Left kidney (tissue), 1 donor: ENCODE measurements at regions not wholly inside any gene's neighbourhood (a gene's known extent, or its start where the extent isn't known, plus 50 kb on each side); places are given as distances from the start of the nearest gene placed in this dataset.
"Not testable (repeated sequence)": the region's sequence is repeated elsewhere in the genome, so short reads cannot be mapped to it uniquely, and the experiment has no call there.

Experiments used
- DNase-seq: peaks from one replicate; pipeline ENCODE4 v3.0.0-alpha.2; 2013

GRCh38 chr5:40221796-40222195 lies 457.9 kb upstream of the PTGER4 start:
- no peak for DNase-seq

GRCh38 chr5:40221255-40221654 lies 458.5 kb upstream of the PTGER4 start:
- DNase-seq, result no peak

- no peak for DNase-seq
Measured at GRCh38 chr5:40220260-40220659, 459.5 kb upstream of the PTGER4 start.

GRCh38 chr5:40217553-40217952 lies 462.2 kb upstream of the PTGER4 start:
- no peak for DNase-seq

GRCh38 chr5:40210694-40211093 lies 469.0 kb upstream of the PTGER4 start:
- no peak for DNase-seq

GRCh38 chr5:40206030-40206429 lies 473.7 kb upstream of the PTGER4 start:
- DNase-seq, result no peak

GRCh38 chr5:40204144-40204543 lies 475.6 kb upstream of the PTGER4 start:
- DNase-seq, result no peak

- no peak for DNase-seq
Measured at GRCh38 chr5:40202814-40203440, 476.8 kb upstream of the PTGER4 start.

GRCh38 chr5:40198736-40199135 lies 481.0 kb upstream of the PTGER4 start:
- no peak for DNase-seq

GRCh38 chr5:40195574-40195973 lies 484.1 kb upstream of the PTGER4 start:
- DNase-seq, result not testable (repeated sequence)

- no peak for DNase-seq
Measured at GRCh38 chr5:40191150-40191549, 488.6 kb upstream of the PTGER4 start.

GRCh38 chr5:40172721-40173120 lies 507.0 kb upstream of the PTGER4 start:
- no peak for DNase-seq

- DNase-seq, result no peak
Measured at GRCh38 chr5:40171971-40172370, 507.7 kb upstream of the PTGER4 start.

GRCh38 chr5:40167283-40167682 lies 512.4 kb upstream of the PTGER4 start:
- DNase-seq, result no peak

- DNase-seq, result no peak
Measured at GRCh38 chr5:40166802-40167201, 512.9 kb upstream of the PTGER4 start.

- no peak for DNase-seq
Measured at GRCh38 chr5:40165789-40166728, 513.7 kb upstream of the PTGER4 start.

GRCh38 chr5:40165106-40165788 lies 514.5 kb upstream of the PTGER4 start:
- no peak for DNase-seq

GRCh38 chr5:40160435-40160834 lies 519.3 kb upstream of the PTGER4 start:
- no peak for DNase-seq

GRCh38 chr5:40154194-40154593 lies 525.5 kb upstream of the PTGER4 start:
- DNase-seq, result no peak

- no peak for DNase-seq
Measured at GRCh38 chr5:40150896-40151295, 528.8 kb upstream of the PTGER4 start.

- DNase-seq, result no peak
Measured at GRCh38 chr5:40141896-40142295, 537.8 kb upstream of the PTGER4 start.

GRCh38 chr5:40141418-40141817 lies 538.3 kb upstream of the PTGER4 start:
- DNase-seq, result no peak

GRCh38 chr5:40137223-40137622 lies 542.5 kb upstream of the PTGER4 start:
- DNase-seq, result no peak
